Vagina (tissue), 2 donors: ENCODE measurements at regions not wholly inside any gene's neighbourhood (a gene's known extent, or its start where the extent isn't known, plus 50 kb on each side); places are given as distances from the start of the nearest gene placed in this dataset.

ENCODE experiments used
- DNase-seq, 2 donors: peaks; one replicate each; pipeline ENCODE4 v3.0.0-alpha.2; 2017; ENCODE audit errors: extremely low spot score in 2 of 2
- H3K27ac ChIP-seq: fragments of 200-600 bp; sonication (generic); one replicate; pipeline ENCODE4 v1.5.1; 2019
- H3K27me3 ChIP-seq: fragments of 200-600 bp; sonication (generic); one replicate; pipeline ENCODE4 v1.5.1; 2019
- H3K36me3 ChIP-seq, 2 donors: fragments of 200-600 bp; sonication (generic); one replicate each; pipeline ENCODE4 v1.5.1; 2017 to 2019
- H3K4me1 ChIP-seq: fragments of 200-600 bp; sonication (generic); one replicate; pipeline ENCODE4 v1.5.1; 2019
- H3K4me3 ChIP-seq, 2 donors: fragments of 200-600 bp; sonication (generic); 1 replicate in 1 of 2; 2 replicates in 1 of 2; pipeline ENCODE4 v1.5.1; 2016 to 2019
- H3K9me3 ChIP-seq: fragments of 200-600 bp; sonication (generic); one replicate; pipeline ENCODE4 v1.5.1; 2019
- POLR2A ChIP-seq, 2 donors: fragments of 450-650 bp; IDR thresholded peaks; one replicate each; pipeline ENCODE4 v1.6.1; 2017; ENCODE audit warnings: antibody characterized with exemption in 2 of 2, mild to moderate bottlenecking in 2 of 2, moderate library complexity in 2 of 2
- POLR2AphosphoS5 ChIP-seq, 2 donors: sonication (generic); formaldehyde crosslinking; IDR thresholded peaks; one replicate each; pipeline ENCODE4 v1.9.0; 2017; ENCODE audit warnings: antibody characterized with exemption in 2 of 2, mild to moderate bottlenecking in 2 of 2, low read depth in 1 of 2; ENCODE audit not compliant: insufficient read depth in 1 of 2
- intact Hi-C: fragments of 100-400 bp; cut with DNase I; formaldehyde crosslinking; loops from one replicate; pipeline ENCODE4 v1.15.1; 2023
- TF ChIP-seq, protein P1 (sequence below), 3 experiments: fragments of 450-650 bp in 2 of 3; fragments of 200-600 bp in 1 of 3; sonication (generic) in 1 of 3; IDR thresholded peaks; one replicate each; pipeline ENCODE4 v1.5.1; 2017 to 2019; ENCODE audit warnings: antibody characterized with exemption in 3 of 3, mild to moderate bottlenecking in 2 of 3, moderate library complexity in 2 of 3

- H3K27me3 ChIP-seq: no peaks in the 10 kb centered on the region
- H3K36me3 ChIP-seq: no peaks in the 10 kb centered on the region
- intact Hi-C loops: no loop called here
- H3K4me3 ChIP-seq: no peak overlapping the region
- H3K4me1 ChIP-seq: no peaks in the 10 kb centered on the region
- no peak for TF ChIP-seq POLR2A (IDR thresholded peaks at IDR 0.05)
- no peak for TF ChIP-seq POLR2AphosphoS5 (IDR thresholded peaks at IDR 0.05; ENCODE audit: insufficient read depth in 1 of 2, low read depth in 1 of 2)
- TF ChIP-seq, protein P1, sequence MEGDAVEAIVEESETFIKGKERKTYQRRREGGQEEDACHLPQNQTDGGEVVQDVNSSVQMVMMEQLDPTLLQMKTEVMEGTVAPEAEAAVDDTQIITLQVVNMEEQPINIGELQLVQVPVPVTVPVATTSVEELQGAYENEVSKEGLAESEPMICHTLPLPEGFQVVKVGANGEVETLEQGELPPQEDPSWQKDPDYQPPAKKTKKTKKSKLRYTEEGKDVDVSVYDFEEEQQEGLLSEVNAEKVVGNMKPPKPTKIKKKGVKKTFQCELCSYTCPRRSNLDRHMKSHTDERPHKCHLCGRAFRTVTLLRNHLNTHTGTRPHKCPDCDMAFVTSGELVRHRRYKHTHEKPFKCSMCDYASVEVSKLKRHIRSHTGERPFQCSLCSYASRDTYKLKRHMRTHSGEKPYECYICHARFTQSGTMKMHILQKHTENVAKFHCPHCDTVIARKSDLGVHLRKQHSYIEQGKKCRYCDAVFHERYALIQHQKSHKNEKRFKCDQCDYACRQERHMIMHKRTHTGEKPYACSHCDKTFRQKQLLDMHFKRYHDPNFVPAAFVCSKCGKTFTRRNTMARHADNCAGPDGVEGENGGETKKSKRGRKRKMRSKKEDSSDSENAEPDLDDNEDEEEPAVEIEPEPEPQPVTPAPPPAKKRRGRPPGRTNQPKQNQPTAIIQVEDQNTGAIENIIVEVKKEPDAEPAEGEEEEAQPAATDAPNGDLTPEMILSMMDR (IDR thresholded peaks at IDR 0.05): no peak
- DNase-seq: no peak
- no peaks in the 10 kb centered on the region for H3K9me3 ChIP-seq
- no peak overlapping the region for H3K27ac ChIP-seq
These were observed 153.1 kb upstream of the GAP43 start for GRCh38 chr3:115470254-115470653.

DNA sequence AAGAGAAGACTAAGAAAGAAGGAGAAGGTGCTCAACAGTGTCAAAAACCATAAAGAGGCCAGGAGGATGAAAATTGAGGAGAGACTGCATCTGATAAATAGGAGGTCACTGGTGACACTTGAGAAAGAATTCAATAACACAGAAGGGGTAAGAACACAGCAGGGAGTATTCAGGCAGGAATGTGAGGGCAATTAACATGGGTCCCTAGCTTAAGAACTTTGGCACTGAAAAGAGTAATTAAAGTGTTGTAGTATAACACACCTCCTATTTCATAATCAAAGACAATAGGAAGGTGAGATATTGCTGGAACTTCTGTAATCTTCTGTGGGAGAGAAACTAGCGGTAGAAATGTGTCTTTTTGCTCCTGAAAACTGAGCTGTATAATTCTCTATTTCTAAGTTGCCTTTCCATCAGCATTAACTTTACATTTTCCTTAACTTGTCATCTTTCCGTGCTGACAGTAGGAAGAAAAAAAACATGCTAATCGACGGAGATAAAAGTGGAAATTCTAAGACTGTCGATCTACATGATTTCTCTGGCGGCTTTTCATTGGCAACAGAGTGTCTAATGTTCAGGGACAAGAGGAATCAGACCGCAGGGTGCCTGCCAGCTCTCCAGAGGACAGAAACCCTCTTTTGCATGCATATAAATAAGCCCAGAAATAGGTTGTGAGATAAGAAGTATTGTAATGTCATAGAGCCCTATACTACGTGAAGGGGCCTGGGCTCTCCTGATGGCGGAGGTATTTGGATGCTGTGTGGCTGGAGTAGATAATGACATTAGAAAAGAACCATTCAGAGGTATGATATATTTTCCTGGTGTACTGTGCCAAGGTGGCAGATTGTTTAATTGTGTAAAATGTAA lies 147.9 kb upstream of the GAP43 start:
- Histone ChIP-seq H3K36me3 (no peaks in the 10 kb centered on the region), H3K4me3 (no peak overlapping the region)
- intact Hi-C loops: no loop called here

GRCh38 chr3:115476472-115476871 lies 146.8 kb upstream of the GAP43 start:
- no peak overlapping the region for H3K4me3 ChIP-seq
- H3K27ac ChIP-seq: no peak overlapping the region
- H3K4me1 ChIP-seq: no peaks in the 10 kb centered on the region
- DNase-seq: no peak
- no peaks in the 10 kb centered on the region for H3K27me3 ChIP-seq
- no peaks in the 10 kb centered on the region for H3K36me3 ChIP-seq
- intact Hi-C loops: no loop called here
- TF ChIP-seq POLR2A (IDR thresholded peaks at IDR 0.05) (no peak), POLR2AphosphoS5 (IDR thresholded peaks at IDR 0.05; ENCODE audit: insufficient read depth in 1 of 2, low read depth in 1 of 2) (no peak)
- TF ChIP-seq, protein P1 (IDR thresholded peaks at IDR 0.05): no peak
- no peaks in the 10 kb centered on the region for H3K9me3 ChIP-seq

More for the DNA sequence above, 147.9 kb upstream of the GAP43 start:
- TF ChIP-seq POLR2AphosphoS5 (IDR thresholded peaks at IDR 0.05; ENCODE audit: insufficient read depth in 1 of 2, low read depth in 1 of 2): no peak
- TF ChIP-seq POLR2A (IDR thresholded peaks at IDR 0.05): no peak
- TF ChIP-seq, protein P1 (IDR thresholded peaks at IDR 0.05): no peak
- Histone ChIP-seq H3K27me3 (no peaks in the 10 kb centered on the region), H3K4me1 (no peaks in the 10 kb centered on the region), H3K9me3 (no peaks in the 10 kb centered on the region), H3K27ac (no peak overlapping the region)
- no peak for DNase-seq

GRCh38 chr3:115478359-115478758 lies 145.0 kb upstream of the GAP43 start:
- H3K27me3 ChIP-seq: no peaks in the 10 kb centered on the region
- no peak overlapping the region for H3K27ac ChIP-seq
- H3K4me3 ChIP-seq: no peak overlapping the region
- DNase-seq: no peak
- no peaks in the 10 kb centered on the region for H3K36me3 ChIP-seq
- H3K4me1 ChIP-seq: no peaks in the 10 kb centered on the region
- TF ChIP-seq POLR2AphosphoS5 (IDR thresholded peaks at IDR 0.05; ENCODE audit: insufficient read depth in 1 of 2, low read depth in 1 of 2): no peak
- TF ChIP-seq POLR2A (IDR thresholded peaks at IDR 0.05): no peak
- TF ChIP-seq, protein P1 (IDR thresholded peaks at IDR 0.05): no peak
- no peaks in the 10 kb centered on the region for H3K9me3 ChIP-seq
- intact Hi-C loops: no loop called here

DNA sequence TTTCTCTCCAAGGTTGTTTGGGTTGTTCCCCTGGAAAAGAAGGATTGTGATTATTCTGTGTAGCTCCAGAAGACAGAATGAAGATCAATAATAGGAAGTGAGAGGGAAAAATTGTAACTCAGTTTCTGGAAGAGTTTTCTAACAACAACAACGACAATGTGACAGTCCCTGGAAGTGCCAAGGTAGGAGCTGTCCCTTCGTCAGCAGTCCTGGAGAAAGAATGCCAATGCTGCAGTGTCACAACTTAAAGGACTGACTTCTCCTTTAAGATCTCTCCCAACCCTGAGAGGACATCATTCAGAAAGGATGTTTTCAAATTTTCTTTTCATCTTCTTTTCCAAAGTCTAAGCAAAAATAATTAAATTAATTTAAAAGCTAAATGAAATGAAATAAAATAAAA lies 136.4 kb upstream of the GAP43 start:
- Histone ChIP-seq H3K4me3 (no peak overlapping the region), H3K27me3 (no peaks in the 10 kb centered on the region), H3K27ac (no peak overlapping the region), H3K4me1 (no peaks in the 10 kb centered on the region), H3K36me3 (no peaks in the 10 kb centered on the region), H3K9me3 (no peaks in the 10 kb centered on the region)
- DNase-seq: no peak
- TF ChIP-seq, protein P1 (IDR thresholded peaks at IDR 0.05): no peak
- TF ChIP-seq POLR2A (IDR thresholded peaks at IDR 0.05) (no peak), POLR2AphosphoS5 (IDR thresholded peaks at IDR 0.05; ENCODE audit: insufficient read depth in 1 of 2, low read depth in 1 of 2) (no peak)
- intact Hi-C loops: no loop called here
